ENCODE measurements at regions not wholly inside any gene's neighbourhood (a gene's known extent, or its start where the extent isn't known, plus 50 kb on each side); places are given as distances from the start of the nearest gene placed in this dataset.

DNA sequence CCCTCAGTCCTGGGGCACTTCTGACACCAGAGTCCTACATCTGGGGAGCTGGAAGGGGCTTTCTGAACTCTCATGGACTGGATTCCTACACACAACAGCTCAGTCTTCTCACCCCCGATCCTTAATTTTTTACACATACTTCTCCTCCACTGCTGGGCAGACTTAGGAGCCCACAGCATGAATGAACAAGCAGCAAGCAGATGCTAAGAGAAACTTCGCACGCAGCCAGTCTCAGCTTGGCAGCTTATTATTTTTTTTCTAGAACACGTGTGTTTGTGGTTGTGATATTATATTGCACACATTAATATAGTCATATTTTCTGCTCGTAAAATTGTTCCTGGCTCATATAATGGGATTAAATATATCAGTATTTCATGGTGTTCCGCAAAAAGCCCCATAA is 50.9 kb upstream of the LOXL4 start:
- H3K4me1 Mint-ChIP-seq = peaks cover 18% of the 10 kb centered on the region
- no peak overlapping the region for H3K4me3 ChIP-seq
- H3K79me2 ChIP-seq (ENCODE audit: low read depth) = no peaks in the 10 kb centered on the region
- no peak overlapping the region for H3K4me2 ChIP-seq
- H3F3A ChIP-seq (ENCODE audit: low read depth) = no peaks in the 10 kb centered on the region
- no peak overlapping the region for H3K27ac ChIP-seq
- H2AFZ ChIP-seq (replicated peaks) = no peak overlapping the region
- no peaks in the 10 kb centered on the region for H3K9me3 Mint-ChIP-seq
- no peaks in the 10 kb centered on the region for H4K20me1 ChIP-seq (ENCODE audit: low read depth)
- H3K27me3 ChIP-seq = no peaks in the 10 kb centered on the region
- no peak for DNase-seq (ENCODE audit: low spot score)
- H3K4me3 Mint-ChIP-seq = no peak overlapping the region
- H3K9ac ChIP-seq = no peak overlapping the region
- no peak for TF ChIP-seq EZH2 (IDR thresholded peaks at IDR 0.05)
- TF ChIP-seq, protein P1, sequence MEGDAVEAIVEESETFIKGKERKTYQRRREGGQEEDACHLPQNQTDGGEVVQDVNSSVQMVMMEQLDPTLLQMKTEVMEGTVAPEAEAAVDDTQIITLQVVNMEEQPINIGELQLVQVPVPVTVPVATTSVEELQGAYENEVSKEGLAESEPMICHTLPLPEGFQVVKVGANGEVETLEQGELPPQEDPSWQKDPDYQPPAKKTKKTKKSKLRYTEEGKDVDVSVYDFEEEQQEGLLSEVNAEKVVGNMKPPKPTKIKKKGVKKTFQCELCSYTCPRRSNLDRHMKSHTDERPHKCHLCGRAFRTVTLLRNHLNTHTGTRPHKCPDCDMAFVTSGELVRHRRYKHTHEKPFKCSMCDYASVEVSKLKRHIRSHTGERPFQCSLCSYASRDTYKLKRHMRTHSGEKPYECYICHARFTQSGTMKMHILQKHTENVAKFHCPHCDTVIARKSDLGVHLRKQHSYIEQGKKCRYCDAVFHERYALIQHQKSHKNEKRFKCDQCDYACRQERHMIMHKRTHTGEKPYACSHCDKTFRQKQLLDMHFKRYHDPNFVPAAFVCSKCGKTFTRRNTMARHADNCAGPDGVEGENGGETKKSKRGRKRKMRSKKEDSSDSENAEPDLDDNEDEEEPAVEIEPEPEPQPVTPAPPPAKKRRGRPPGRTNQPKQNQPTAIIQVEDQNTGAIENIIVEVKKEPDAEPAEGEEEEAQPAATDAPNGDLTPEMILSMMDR (IDR thresholded peaks at IDR 0.05) = no peak
- TF ChIP-seq EZH2phosphoT487 (IDR thresholded peaks at IDR 0.05) = no peak
- H3K4me1 ChIP-seq = no peaks in the 10 kb centered on the region
- no peaks in the 10 kb centered on the region for H3K36me3 Mint-ChIP-seq
- H3K9me3 ChIP-seq (ENCODE audit: low read depth) = no peaks in the 10 kb centered on the region
- no peaks in the 10 kb centered on the region for H3K27me3 Mint-ChIP-seq (ENCODE audit: insufficient read depth, low read depth)
- H3K36me3 ChIP-seq = no peaks in the 10 kb centered on the region
- no peak overlapping the region for H3K27ac Mint-ChIP-seq
